ENCODE measurements at regions not wholly inside any gene's neighbourhood (a gene's known extent, or its start where the extent isn't known, plus 50 kb on each side); places are given as distances from the start of the nearest gene placed in this dataset.

- TF ChIP-seq, protein P1, sequence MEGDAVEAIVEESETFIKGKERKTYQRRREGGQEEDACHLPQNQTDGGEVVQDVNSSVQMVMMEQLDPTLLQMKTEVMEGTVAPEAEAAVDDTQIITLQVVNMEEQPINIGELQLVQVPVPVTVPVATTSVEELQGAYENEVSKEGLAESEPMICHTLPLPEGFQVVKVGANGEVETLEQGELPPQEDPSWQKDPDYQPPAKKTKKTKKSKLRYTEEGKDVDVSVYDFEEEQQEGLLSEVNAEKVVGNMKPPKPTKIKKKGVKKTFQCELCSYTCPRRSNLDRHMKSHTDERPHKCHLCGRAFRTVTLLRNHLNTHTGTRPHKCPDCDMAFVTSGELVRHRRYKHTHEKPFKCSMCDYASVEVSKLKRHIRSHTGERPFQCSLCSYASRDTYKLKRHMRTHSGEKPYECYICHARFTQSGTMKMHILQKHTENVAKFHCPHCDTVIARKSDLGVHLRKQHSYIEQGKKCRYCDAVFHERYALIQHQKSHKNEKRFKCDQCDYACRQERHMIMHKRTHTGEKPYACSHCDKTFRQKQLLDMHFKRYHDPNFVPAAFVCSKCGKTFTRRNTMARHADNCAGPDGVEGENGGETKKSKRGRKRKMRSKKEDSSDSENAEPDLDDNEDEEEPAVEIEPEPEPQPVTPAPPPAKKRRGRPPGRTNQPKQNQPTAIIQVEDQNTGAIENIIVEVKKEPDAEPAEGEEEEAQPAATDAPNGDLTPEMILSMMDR (IDR thresholded peaks at IDR 0.05), result no peak
- Histone ChIP-seq H3K27me3 (no peaks in the 10 kb centered on the region), H3K9me3 (peaks cover 0 to 8% of the 10 kb centered on the region in 2 donors), H3K4me3 (no peak overlapping the region), H3K4me1 (no peaks in the 10 kb centered on the region), H3K36me3 (no peaks in the 10 kb centered on the region), H3K27ac (no peak overlapping the region)
- no peak for DNase-seq (ENCODE audit: low spot score)
These were observed 92.5 kb downstream of the MMUT start for GRCh38 chr6:49370518-49370917.

DNA sequence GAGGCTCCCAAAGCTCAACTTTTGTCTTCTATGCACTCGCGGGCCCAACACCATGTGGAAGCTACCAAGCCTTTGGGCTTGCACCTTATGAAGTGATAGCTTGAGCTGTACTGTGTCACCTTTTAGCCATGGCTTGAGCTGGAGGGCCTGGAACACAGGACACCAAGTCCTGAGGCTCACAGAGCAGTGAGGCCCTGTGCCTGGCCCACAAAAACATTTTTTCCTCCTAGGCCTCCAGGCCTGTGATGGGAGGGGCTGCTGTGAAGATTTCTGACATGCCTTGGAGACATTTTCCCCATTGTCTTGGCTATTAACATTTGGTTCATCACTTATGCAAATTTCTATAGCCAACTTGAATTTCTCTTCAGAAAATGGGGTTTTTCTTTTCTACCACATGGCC, 96.5 kb downstream of the MMUT start:
- no peaks in the 10 kb centered on the region for H3K27me3 ChIP-seq
- no peak overlapping the region for H3K27ac ChIP-seq
- no peak for DNase-seq (ENCODE audit: low spot score)
- H3K4me3 ChIP-seq, result no peak overlapping the region
- peaks cover 0 to 14% of the 10 kb centered on the region in 2 donors for H3K9me3 ChIP-seq
- no peaks in the 10 kb centered on the region for H3K4me1 ChIP-seq
- no peaks in the 10 kb centered on the region for H3K36me3 ChIP-seq
- TF ChIP-seq, protein P1 (IDR thresholded peaks at IDR 0.05), result no peak

GRCh38 chr6:49348561-49348960, 114.5 kb downstream of the MMUT start:
- peaks cover 0 to 6% of the 10 kb centered on the region in 2 donors for H3K9me3 ChIP-seq
- H3K4me1 ChIP-seq, result no peaks in the 10 kb centered on the region
- H3K27ac ChIP-seq, result no peak overlapping the region
- no peaks in the 10 kb centered on the region for H3K27me3 ChIP-seq
- H3K36me3 ChIP-seq, result no peaks in the 10 kb centered on the region
- H3K4me3 ChIP-seq, result no peak overlapping the region
- no peak for DNase-seq (ENCODE audit: low spot score)
- TF ChIP-seq, protein P1 (IDR thresholded peaks at IDR 0.05), result no peak

DNA sequence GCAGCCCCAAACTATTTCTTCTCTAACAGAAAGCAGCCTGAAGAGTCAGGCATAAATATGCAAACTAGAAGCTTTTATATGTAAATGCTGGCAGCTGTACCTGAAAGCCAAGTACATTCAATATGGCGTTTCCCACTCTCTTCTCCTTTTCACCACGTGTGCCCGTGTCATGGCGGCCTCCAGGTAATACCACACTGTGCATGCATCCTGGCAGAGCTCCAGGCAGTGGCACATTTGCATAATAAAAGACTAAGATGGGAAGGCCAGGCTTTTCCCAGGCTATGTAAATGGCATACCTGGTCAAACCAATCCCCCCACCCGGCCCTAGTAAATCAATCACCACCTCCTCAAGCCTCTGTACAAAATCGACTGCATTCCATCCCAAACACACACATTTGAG, 120.6 kb downstream of the MMUT start:
- no peak overlapping the region for H3K4me3 ChIP-seq
- H3K27ac ChIP-seq, result no peak overlapping the region
- no peak for DNase-seq (ENCODE audit: low spot score)
- H3K9me3 ChIP-seq, result no peaks in the 10 kb centered on the region
- no peaks in the 10 kb centered on the region for H3K36me3 ChIP-seq
- TF ChIP-seq, protein P1 (IDR thresholded peaks at IDR 0.05), result no peak
- H3K4me1 ChIP-seq, result no peaks in the 10 kb centered on the region
- no peaks in the 10 kb centered on the region for H3K27me3 ChIP-seq

- Histone ChIP-seq H3K4me1 (no peaks in the 10 kb centered on the region), H3K27ac (no peak overlapping the region), H3K27me3 (no peaks in the 10 kb centered on the region), H3K9me3 (no peaks in the 10 kb centered on the region), H3K36me3 (no peaks in the 10 kb centered on the region), H3K4me3 (no peak overlapping the region)
- DNase-seq (ENCODE audit: low spot score), result no peak
- TF ChIP-seq, protein P1 (IDR thresholded peaks at IDR 0.05), result no peak
These were observed 121.2 kb downstream of the MMUT start for GRCh38 chr6:49341869-49342268.

DNA sequence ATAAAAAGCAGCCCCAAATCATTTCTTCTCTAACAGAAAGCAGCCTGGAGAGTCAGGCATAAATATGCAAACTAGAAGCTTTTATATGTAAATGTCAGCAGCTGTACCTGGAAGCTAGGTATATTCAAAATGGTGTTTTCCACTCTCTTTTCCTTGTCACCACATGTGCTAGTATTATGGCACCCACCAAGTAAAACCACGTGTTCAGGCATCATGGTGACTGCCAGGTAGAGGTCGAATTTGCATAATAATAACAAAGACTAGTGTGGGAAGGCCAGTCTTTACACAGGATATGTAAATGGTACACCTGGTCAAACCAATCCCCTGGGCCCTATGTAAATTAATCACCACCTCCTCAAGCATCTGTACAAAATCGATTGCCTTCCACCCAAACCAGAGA, 124.0 kb downstream of the MMUT start:
- Histone ChIP-seq H3K9me3 (no peaks in the 10 kb centered on the region), H3K27ac (no peak overlapping the region), H3K27me3 (no peaks in the 10 kb centered on the region), H3K4me1 (no peaks in the 10 kb centered on the region), H3K4me3 (no peak overlapping the region), H3K36me3 (no peaks in the 10 kb centered on the region)
- TF ChIP-seq, protein P1 (IDR thresholded peaks at IDR 0.05), result no peak
- DNase-seq (ENCODE audit: low spot score), result no peak
